PFSK-1 (cell line): ENCODE measurements at regions not wholly inside any gene's neighbourhood (a gene's known extent, or its start where the extent isn't known, plus 50 kb on each side); places are given as distances from the start of the nearest gene placed in this dataset.

Experiments
- POLR2AphosphoS5 ChIP-seq: IDR thresholded peaks from 2 replicates; pipeline ENCODE4 v1.6.1; 2012; ENCODE audit warnings: low read depth, mild to moderate bottlenecking, control low read depth, low read length, moderate library complexity
- REST ChIP-seq, 2 experiments: IDR thresholded peaks; 2 replicates each; pipeline versions ENCODE4 v1.6.1 to v1.8.0; 2011 to 2012; ENCODE audit warnings: low read depth in 2 of 2, low read length in 2 of 2, control low read depth in 1 of 2, inconsistent platforms in 1 of 2, mild to moderate bottlenecking in 1 of 2, moderate library complexity in 1 of 2; ENCODE audit not compliant: insufficient read depth in 1 of 2
- SIN3A ChIP-seq: IDR thresholded peaks from 2 replicates; pipeline ENCODE4 v1.6.1; 2012; ENCODE audit warnings: mild to moderate bottlenecking, low read length, moderate library complexity, borderline replicate concordance; ENCODE audit not compliant: insufficient read depth
- TAF1 ChIP-seq: IDR thresholded peaks from 2 replicates; pipeline ENCODE4 v1.6.1; 2012; ENCODE audit warnings: low read length, control low read depth, borderline replicate concordance; ENCODE audit not compliant: insufficient read depth

- no peak for TF ChIP-seq POLR2AphosphoS5
- TF ChIP-seq REST (IDR thresholded peaks at IDR 0.05; ENCODE audit: insufficient read depth in 1 of 2, low read depth in 2 of 2, low read length in 2 of 2), result no peak
- TF ChIP-seq TAF1, result no peak
- TF ChIP-seq SIN3A, result no peak
Observed at GRCh38 chr13:86051134-86052103, 252.2 kb upstream of the SLITRK6 start.
